IMR-90 (cell line): ENCODE measurements at regions not wholly inside any gene's neighbourhood (a gene's known extent, or its start where the extent isn't known, plus 50 kb on each side); places are given as distances from the start of the nearest gene placed in this dataset.

Source experiments
- ATAC-seq: fragments of 200-7000 bp; cut with Tn5 transposase; 2 replicates; pipeline ENCODE4 v1.9.1; 2020; ENCODE audit warnings: low read depth, mild to moderate bottlenecking, moderate library complexity
- BruUV-seq: library from RNA; stranded (reverse); fragments of 400-500 nt; replicated peaks from 2 replicates; lab custom pipeline; 2021; lab: Mats Ljungman, UMichigan
- CTCF ChIA-PET: fragments of 300-600 bp; formaldehyde crosslinking; extraction: SDS; loops from one replicate; lab custom pipeline; 2021; ENCODE audit warnings: antibody characterized with exemption; lab: Yijun Ruan, JAX
- POLR2A ChIA-PET: fragments of 300-600 bp; sonication (Branson Sonifier 250); formaldehyde crosslinking; loops from one replicate; lab custom pipeline; 2022; ENCODE audit warnings: antibody characterized with exemption; ENCODE audit not compliant: unreplicated experiment; lab: Charles Lee
- DNase-seq: peaks from one replicate; pipeline ENCODE4 v3.0.0; 2013
- H2AFZ ChIP-seq: replicated peaks from 2 replicates; pipeline ENCODE3; 2013; ENCODE audit warnings: low read length, mild to moderate bottlenecking; ENCODE audit not compliant: poor library complexity
- H2AK5ac ChIP-seq: 2 replicates; pipeline ENCODE4 v1.6.1; 2013; ENCODE audit warnings: low read depth, low read length, inconsistent platforms
- H2AK9ac ChIP-seq: replicated peaks from 2 replicates; pipeline ENCODE3; 2013; ENCODE audit warnings: mild to moderate bottlenecking, low read depth, low read length, moderate library complexity; ENCODE audit not compliant: poor library complexity
- H2BK120ac ChIP-seq: 2 replicates; pipeline ENCODE4 v1.6.1; 2013; ENCODE audit warnings: low read depth, low read length, inconsistent platforms
- H2BK15ac ChIP-seq: 3 replicates; pipeline ENCODE4 v1.6.1; 2013; ENCODE audit warnings: low read depth, low read length, inconsistent platforms
- H2BK20ac ChIP-seq: 2 replicates; pipeline ENCODE4 v1.6.1; 2013; ENCODE audit warnings: low read depth, mild to moderate bottlenecking, inconsistent platforms, low read length, moderate library complexity
- H2BK5ac ChIP-seq: 2 replicates; pipeline ENCODE4 v1.6.1; 2013; ENCODE audit warnings: mild to moderate bottlenecking, low read depth, low read length, inconsistent platforms; ENCODE audit not compliant: poor library complexity, severe bottlenecking
- H3K14ac ChIP-seq: replicated peaks from 2 replicates; pipeline ENCODE4 v1.6.1; 2013; ENCODE audit warnings: low read depth, low read length, inconsistent platforms
- H3K18ac ChIP-seq: 2 replicates; pipeline ENCODE4 v1.6.1; 2013; ENCODE audit warnings: low read depth, low read length, control low read depth
- H3K23ac ChIP-seq: 2 replicates; pipeline ENCODE4 v1.6.1; 2013; ENCODE audit warnings: low read depth, low read length, inconsistent platforms
- H3K27ac ChIP-seq: 2 replicates; pipeline ENCODE4 v1.5.1; 2013; ENCODE audit warnings: mild to moderate bottlenecking, control low read depth, low read length; ENCODE audit not compliant: insufficient read depth
- H3K27me3 ChIP-seq: 2 replicates; pipeline ENCODE4 v1.6.1; 2013; ENCODE audit warnings: low read length; ENCODE audit not compliant: control insufficient read depth, insufficient read depth
- H3K36me3 ChIP-seq: 2 replicates; pipeline ENCODE4 v1.6.1; 2013; ENCODE audit warnings: low read length, mixed read lengths; ENCODE audit not compliant: control insufficient read depth, insufficient read depth
- H3K4ac ChIP-seq: 2 replicates; pipeline ENCODE4 v1.6.1; 2013; ENCODE audit warnings: low read depth, low read length, inconsistent platforms
- H3K4me1 ChIP-seq: 2 replicates; pipeline ENCODE4 v1.6.1; 2013; ENCODE audit warnings: low read length, mixed read lengths; ENCODE audit not compliant: control insufficient read depth, insufficient read depth
- H3K4me2 ChIP-seq: 2 replicates; pipeline ENCODE4 v1.6.1; 2013; ENCODE audit warnings: low read depth, mild to moderate bottlenecking, control low read depth, low read length, moderate library complexity
- H3K4me3 ChIP-seq: 2 replicates; pipeline ENCODE4 v1.5.1; 2013; ENCODE audit warnings: low read depth, mild to moderate bottlenecking, control low read depth, low read length, moderate library complexity; ENCODE audit not compliant: insufficient read depth
- H3K56ac ChIP-seq: 2 replicates; pipeline ENCODE4 v1.6.1; 2013; ENCODE audit warnings: low read length, inconsistent platforms; ENCODE audit not compliant: insufficient read depth; ENCODE audit errors: extremely low read depth
- H3K79me1 ChIP-seq, 2 experiments: 2 replicates each; pipeline ENCODE4 v1.6.1; 2013; ENCODE audit warnings: low read length in 2 of 2, inconsistent platforms in 1 of 2, low read depth in 1 of 2
- H3K9ac ChIP-seq: 2 replicates; pipeline ENCODE4 v1.6.1; 2013; ENCODE audit warnings: low read depth, low read length, control low read depth
- H3K9me1 ChIP-seq: 2 replicates; pipeline ENCODE4 v1.6.1; 2013; ENCODE audit warnings: low read length, inconsistent platforms; ENCODE audit not compliant: insufficient read depth
- H3K9me3 ChIP-seq: 2 replicates; pipeline ENCODE4 v1.6.1; 2013; ENCODE audit warnings: low read length; ENCODE audit not compliant: control insufficient read depth, insufficient read depth
- H4K20me1 ChIP-seq: 2 replicates; pipeline ENCODE4 v1.6.1; 2013; ENCODE audit warnings: low read length, inconsistent platforms; ENCODE audit not compliant: insufficient read depth
- H4K5ac ChIP-seq: 2 replicates; pipeline ENCODE4 v1.6.1; 2013; ENCODE audit warnings: mild to moderate bottlenecking, low read depth, low read length, control low read depth
- H4K8ac ChIP-seq, 2 experiments: 2 replicates each; pipeline ENCODE4 v1.6.1; 2013; ENCODE audit warnings: low read depth in 2 of 2, low read length in 2 of 2, control low read depth in 1 of 2, inconsistent platforms in 1 of 2
- H4K91ac ChIP-seq: 2 replicates; pipeline ENCODE4 v1.6.1; 2013; ENCODE audit warnings: low read depth, low read length, inconsistent platforms; ENCODE audit not compliant: insufficient read depth
- BHLHE40 ChIP-seq: fragments of 150-350 bp; IDR thresholded peaks from 2 replicates; pipeline ENCODE4 v1.6.1; 2016; ENCODE audit warnings: mild to moderate bottlenecking, low read depth, low read length
- CEBPB ChIP-seq: IDR thresholded peaks from 2 replicates; pipeline ENCODE4 v1.6.1; 2012; ENCODE audit warnings: low read depth, low read length, improper control_type of control experiment
- CHD1 ChIP-seq: IDR thresholded peaks from 2 replicates; pipeline ENCODE4 v1.6.1; 2012; ENCODE audit warnings: low read depth, low read length, improper control_type of control experiment
- CTCF ChIP-seq: conservative IDR thresholded peaks from 2 replicates; pipeline ENCODE4 v1.5.1; 2012; ENCODE audit warnings: mild to moderate bottlenecking, low read depth, low read length, improper control_type of control experiment
- FOS ChIP-seq: fragments of 150-350 bp; IDR thresholded peaks from 2 replicates; pipeline ENCODE4 v1.6.1; 2016; ENCODE audit warnings: low read depth, low read length
- MAFK ChIP-seq: IDR thresholded peaks from 2 replicates; pipeline ENCODE4 v1.6.1; 2012; ENCODE audit warnings: low read depth, low read length, improper control_type of control experiment
- MAZ ChIP-seq: IDR thresholded peaks from 2 replicates; pipeline ENCODE4 v1.6.1; 2012; ENCODE audit warnings: low read depth, mild to moderate bottlenecking, low read length, improper control_type of control experiment, moderate library complexity, borderline replicate concordance
- NFE2L2 ChIP-seq: fragments of 150-350 bp; IDR thresholded peaks from 2 replicates; pipeline ENCODE4 v1.6.1; 2016; ENCODE audit warnings: low read depth, mild to moderate bottlenecking, low read length
- POLR2A ChIP-seq: IDR thresholded peaks from 2 replicates; pipeline ENCODE4 v1.6.1; 2012; ENCODE audit warnings: mild to moderate bottlenecking, low read depth, low read length
- RAD21 ChIP-seq: IDR thresholded peaks from 2 replicates; pipeline ENCODE4 v1.6.1; 2012; ENCODE audit warnings: low read length, improper control_type of control experiment
- RCOR1 ChIP-seq: IDR thresholded peaks from 2 replicates; pipeline ENCODE4 v1.6.1; 2012; ENCODE audit warnings: mild to moderate bottlenecking, low read length, improper control_type of control experiment; ENCODE audit not compliant: insufficient replicate concordance
- SMC3 ChIP-seq: fragments of 150-350 bp; IDR thresholded peaks from 2 replicates; pipeline ENCODE4 v1.6.1; 2016; ENCODE audit warnings: low read depth, mild to moderate bottlenecking, antibody characterized with exemption, low read length, moderate library complexity
- USF2 ChIP-seq: fragments of 150-350 bp; IDR thresholded peaks from 2 replicates; pipeline ENCODE4 v1.6.1; 2017; ENCODE audit warnings: mild to moderate bottlenecking, antibody characterized with exemption, low read length, low read depth
- WGBS, 2 experiments: methylation state at CpG; one replicate each; pipeline versions ENCODE4 v1.1.5 to v1.1.7; 2013; ENCODE audit warnings: missing lambda C conversion rate in 2 of 2; ENCODE audit not compliant: insufficient read length in 1 of 2; ENCODE audit errors: extremely low coverage in 2 of 2; 5-methylcytosine and 5-hydroxymethylcytosine counted together
- dilution Hi-C: fragments of 300-500 bp; cut with HindIII; formaldehyde crosslinking; loops from one replicate; pipeline ENCODE4 v1.14.3; 2018; ENCODE audit warnings: low sequenced_read_pairs; ENCODE audit not compliant: unreplicated experiment
- in situ Hi-C: fragments of 300-500 bp; cut with MboI; formaldehyde crosslinking; loops from 3 replicates; pipeline ENCODE4 v1.14.3; 2019; ENCODE audit warnings: low sequenced_read_pairs, inconsistent platforms, mixed read lengths
- intact Hi-C: fragments of 100-400 bp; cut with micrococcal nuclease; formaldehyde crosslinking; loops from 2 replicates; pipeline ENCODE4 v1.10.0; 2022
- TF ChIP-seq, protein P1 (sequence below): fragments of 150-350 bp; IDR thresholded peaks from 2 replicates; pipeline ENCODE4 v1.6.1; 2016; ENCODE audit warnings: low read depth, mild to moderate bottlenecking, low read length, moderate library complexity, borderline replicate concordance

DNA sequence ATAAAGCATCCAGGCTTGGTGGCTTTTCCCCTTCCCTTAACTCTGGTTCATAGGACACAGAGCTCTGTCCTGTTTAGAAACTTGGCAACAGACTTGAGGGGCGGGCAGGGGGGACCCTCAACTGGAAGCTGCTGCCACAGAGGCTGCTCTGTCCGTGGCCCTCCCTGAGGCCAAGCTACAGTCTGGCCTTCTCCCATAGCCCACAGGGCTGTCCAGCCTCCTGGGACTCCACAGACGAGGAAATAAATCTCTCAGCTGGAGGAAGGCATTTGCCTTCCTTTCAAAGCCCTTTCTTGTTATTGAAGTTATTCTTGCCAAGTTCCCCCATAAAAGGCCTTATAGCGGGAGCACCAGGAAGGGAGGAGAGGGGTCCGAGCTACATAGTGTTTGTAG is 248.8 kb upstream of the TPM1 start:
- Histone ChIP-seq H3K23ac (no peak overlapping the region), H3K9me1 (0 out of 2 replicates have a peak, but pooled peaks cover 2% of the 10 kb centered on the region), H3K4me3 (no peak overlapping the region), H4K20me1 (no peaks in the 10 kb centered on the region), H3K79me1 (no peaks in the 10 kb centered on the region), H3K14ac (no peak overlapping the region), H4K5ac (no peak overlapping the region), H3K4me2 (no peak overlapping the region), H3K4me1 (no peaks in the 10 kb centered on the region), H3K56ac (no peak overlapping the region), H2AK9ac (peak overlapping the region; percentile 19), H2AFZ (no peak overlapping the region), H2AK5ac (no peak overlapping the region), H3K27me3 (no peaks in the 10 kb centered on the region), H4K91ac (no peak overlapping the region), H3K9me3 (no peaks in the 10 kb centered on the region), H2BK120ac (no peak overlapping the region), H2BK5ac (no peak overlapping the region), H3K4ac (no peak overlapping the region), H4K8ac (no peak overlapping the region), H3K36me3 (peaks cover 5% of the 10 kb centered on the region), H2BK20ac (no peak overlapping the region), H3K9ac (no peak overlapping the region), H3K18ac (no peak overlapping the region), H3K27ac (no peak overlapping the region), H2BK15ac (no peak overlapping the region)
- no TSS peak for BruUV-seq
- intact Hi-C loops, result no loop called here
- dilution Hi-C loops, result no loop called here
- ATAC-seq (no peak), DNase-seq (no peak)
- in situ Hi-C loops, result no loop called here
- POLR2A ChIA-PET, result no interaction called here
- 76% methylated on average over 3 of the region's 5 CpGs; no CpG with 5 or more reads in 1 of the 2 experiments for WGBS, 2 experiments
- CTCF ChIA-PET, result interaction anchor here (0.5 kb wide), 1 partner anchor 79 kb away, joined by 3 read pairs; no protein-coding TSS in a partner anchor
- TF ChIP-seq RCOR1 (no peak), USF2 (no peak), POLR2A (no peak), CTCF (no peak), MAFK (no peak), FOS (no peak), CEBPB (no peak), SMC3 (no peak), RAD21 (no peak), CHD1 (no peak), MAZ (no peak), NFE2L2 (no peak), BHLHE40 (no peak)
- TF ChIP-seq, protein P1, sequence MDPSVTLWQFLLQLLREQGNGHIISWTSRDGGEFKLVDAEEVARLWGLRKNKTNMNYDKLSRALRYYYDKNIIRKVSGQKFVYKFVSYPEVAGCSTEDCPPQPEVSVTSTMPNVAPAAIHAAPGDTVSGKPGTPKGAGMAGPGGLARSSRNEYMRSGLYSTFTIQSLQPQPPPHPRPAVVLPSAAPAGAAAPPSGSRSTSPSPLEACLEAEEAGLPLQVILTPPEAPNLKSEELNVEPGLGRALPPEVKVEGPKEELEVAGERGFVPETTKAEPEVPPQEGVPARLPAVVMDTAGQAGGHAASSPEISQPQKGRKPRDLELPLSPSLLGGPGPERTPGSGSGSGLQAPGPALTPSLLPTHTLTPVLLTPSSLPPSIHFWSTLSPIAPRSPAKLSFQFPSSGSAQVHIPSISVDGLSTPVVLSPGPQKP, result no peak
